ENCODE measurements at regions not wholly inside any gene's neighbourhood (a gene's known extent, or its start where the extent isn't known, plus 50 kb on each side); places are given as distances from the start of the nearest gene placed in this dataset.

DNA sequence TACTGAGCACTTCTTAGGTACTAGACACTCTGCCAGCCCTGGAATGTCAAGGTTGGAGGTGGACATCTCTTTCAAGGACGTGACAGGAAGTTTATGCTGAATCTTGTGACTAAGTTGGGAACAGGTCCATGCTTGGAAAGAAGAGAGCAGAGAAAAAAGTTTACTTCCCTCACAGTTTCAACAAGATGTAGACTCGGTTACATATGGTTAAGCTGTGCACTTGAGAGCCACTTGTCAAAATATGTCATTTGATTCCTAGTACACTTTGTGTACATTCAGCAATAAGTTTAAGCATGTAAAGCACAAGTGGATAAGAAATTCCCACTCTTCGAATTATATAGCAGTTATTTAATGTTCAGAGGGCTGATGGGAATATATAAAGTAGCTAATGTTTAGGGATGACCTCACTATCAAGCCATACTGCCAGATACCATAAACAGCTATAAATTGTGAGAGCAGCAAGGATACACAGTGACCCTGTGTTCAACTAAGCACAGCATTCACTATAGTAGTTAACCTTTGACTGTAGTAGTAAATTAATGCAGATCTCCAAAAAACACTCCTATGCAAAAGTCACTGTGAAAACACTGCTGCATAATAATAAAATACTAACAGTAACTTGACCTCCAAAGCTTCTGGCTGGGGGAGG lies 1944.6 kb upstream of the WWC1 start:
- DNase-seq, result no peak
- Histone ChIP-seq H2AFZ (ENCODE audit: insufficient read depth, low read depth, low read length, poor library complexity, severe bottlenecking) (no peak overlapping the region), H3K4me1 (ENCODE audit: control insufficient read depth in 1 of 2, insufficient read depth in 2 of 2, low read length in 2 of 2) (no peaks in the 10 kb centered on the region), H3K27ac (ENCODE audit: low read depth in 1 of 2, low read length in 2 of 2) (no peak overlapping the region), H3K9me3 (replicated peaks in 1 of 2; ENCODE audit: control insufficient read depth in 1 of 2, insufficient read depth in 1 of 2, low read length in 2 of 2) (peaks cover 0 to 8% of the 10 kb centered on the region in 2 donors), H3K36me3 (replicated peaks in 1 of 2; ENCODE audit: control insufficient read depth in 1 of 2, insufficient read depth in 2 of 2, low read length in 2 of 2) (no peaks in the 10 kb centered on the region), H3K9ac (ENCODE audit: insufficient read depth, low read length, poor library complexity, severe bottlenecking) (no peak overlapping the region), H3K79me2 (ENCODE audit: insufficient read depth, low read length) (no peaks in the 10 kb centered on the region), H3K4me2 (replicated peaks; ENCODE audit: extremely low read depth, low read length, poor library complexity, severe bottlenecking) (no peak overlapping the region), H3K27me3 (ENCODE audit: control insufficient read depth in 2 of 2, insufficient read depth in 2 of 2, low read length in 2 of 2) (no peaks in the 10 kb centered on the region), H3K4me3 (replicated peaks in 1 of 3; ENCODE audit: low read depth in 2 of 3, low read length in 3 of 3) (no peak overlapping the region), H4K20me1 (ENCODE audit: insufficient read depth, low read length) (no peaks in the 10 kb centered on the region)
- intact Hi-C loops (cut with micrococcal nuclease), result no loop called here
- no CpG with 5 or more reads among the region's 3 CpGs for WGBS (ENCODE audit: insufficient coverage)
- peaks cover 0 to 8% (median 2%) of the 10 kb centered on the region in 7 donors for H3K9me3 Mint-ChIP-seq
- H3K4me1 Mint-ChIP-seq, result no peaks in the 10 kb centered on the region
- no peaks in the 10 kb centered on the region for H3K36me3 Mint-ChIP-seq
- TF ChIP-seq, protein P1, sequence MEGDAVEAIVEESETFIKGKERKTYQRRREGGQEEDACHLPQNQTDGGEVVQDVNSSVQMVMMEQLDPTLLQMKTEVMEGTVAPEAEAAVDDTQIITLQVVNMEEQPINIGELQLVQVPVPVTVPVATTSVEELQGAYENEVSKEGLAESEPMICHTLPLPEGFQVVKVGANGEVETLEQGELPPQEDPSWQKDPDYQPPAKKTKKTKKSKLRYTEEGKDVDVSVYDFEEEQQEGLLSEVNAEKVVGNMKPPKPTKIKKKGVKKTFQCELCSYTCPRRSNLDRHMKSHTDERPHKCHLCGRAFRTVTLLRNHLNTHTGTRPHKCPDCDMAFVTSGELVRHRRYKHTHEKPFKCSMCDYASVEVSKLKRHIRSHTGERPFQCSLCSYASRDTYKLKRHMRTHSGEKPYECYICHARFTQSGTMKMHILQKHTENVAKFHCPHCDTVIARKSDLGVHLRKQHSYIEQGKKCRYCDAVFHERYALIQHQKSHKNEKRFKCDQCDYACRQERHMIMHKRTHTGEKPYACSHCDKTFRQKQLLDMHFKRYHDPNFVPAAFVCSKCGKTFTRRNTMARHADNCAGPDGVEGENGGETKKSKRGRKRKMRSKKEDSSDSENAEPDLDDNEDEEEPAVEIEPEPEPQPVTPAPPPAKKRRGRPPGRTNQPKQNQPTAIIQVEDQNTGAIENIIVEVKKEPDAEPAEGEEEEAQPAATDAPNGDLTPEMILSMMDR (IDR thresholded peaks at IDR 0.05), result no peak
- H3K27me3 Mint-ChIP-seq (ENCODE audit: low read depth in 3 of 3), result no peaks in the 10 kb centered on the region
- H3K4me3 Mint-ChIP-seq, result no peak overlapping the region
- H3K27ac Mint-ChIP-seq, result no peak overlapping the region

DNA sequence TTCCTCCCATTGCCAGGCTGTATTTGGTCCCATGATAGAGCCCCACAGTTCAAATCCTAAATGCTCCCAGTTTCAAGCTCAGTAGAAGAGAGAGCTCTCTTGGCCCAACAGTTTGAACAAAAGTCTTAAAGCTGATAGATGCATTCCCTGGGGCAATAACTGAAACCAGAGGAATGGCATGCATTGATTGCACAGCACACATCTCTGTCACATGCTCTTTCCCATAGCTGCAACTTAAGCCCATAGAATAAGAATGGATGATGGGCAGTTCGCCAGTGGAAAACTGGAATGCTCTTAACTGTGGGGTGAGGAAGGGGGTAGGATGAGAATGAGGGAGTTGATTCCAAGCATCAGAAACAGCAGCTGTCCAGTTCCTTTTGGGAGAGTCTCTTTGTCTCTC lies 1942.4 kb upstream of the WWC1 start:
- H3K4me1 ChIP-seq (ENCODE audit: control insufficient read depth in 1 of 2, insufficient read depth in 2 of 2, low read length in 2 of 2), result no peaks in the 10 kb centered on the region
- no peak overlapping the region for H3K4me2 ChIP-seq (replicated peaks; ENCODE audit: extremely low read depth, low read length, poor library complexity, severe bottlenecking)
- DNase-seq, result no peak
- H3K4me3 ChIP-seq (replicated peaks in 1 of 3; ENCODE audit: low read depth in 2 of 3, low read length in 3 of 3), result no peak overlapping the region
- no peaks in the 10 kb centered on the region for H3K27me3 ChIP-seq (ENCODE audit: control insufficient read depth in 2 of 2, insufficient read depth in 2 of 2, low read length in 2 of 2)
- H3K36me3 ChIP-seq (replicated peaks in 1 of 2; ENCODE audit: control insufficient read depth in 1 of 2, insufficient read depth in 2 of 2, low read length in 2 of 2), result no peaks in the 10 kb centered on the region
- Mint-ChIP-seq H3K27me3 (ENCODE audit: low read depth in 3 of 3) (no peaks in the 10 kb centered on the region), H3K27ac (no peak overlapping the region), H3K4me3 (no peak overlapping the region), H3K9me3 (peaks cover 0 to 4% (median 0%) of the 10 kb centered on the region in 7 donors), H3K4me1 (no peaks in the 10 kb centered on the region), H3K36me3 (no peaks in the 10 kb centered on the region)
- no CpG with 5 or more reads among the region's 1 CpG for WGBS (ENCODE audit: insufficient coverage)
- peaks cover 0 to 8% of the 10 kb centered on the region in 2 donors for H3K9me3 ChIP-seq (replicated peaks in 1 of 2; ENCODE audit: control insufficient read depth in 1 of 2, insufficient read depth in 1 of 2, low read length in 2 of 2)
- no peaks in the 10 kb centered on the region for H3K79me2 ChIP-seq (ENCODE audit: insufficient read depth, low read length)
- intact Hi-C loops (cut with micrococcal nuclease), result no loop called here
- no peak overlapping the region for H3K27ac ChIP-seq (ENCODE audit: low read depth in 1 of 2, low read length in 2 of 2)
- H3K9ac ChIP-seq (ENCODE audit: insufficient read depth, low read length, poor library complexity, severe bottlenecking), result no peak overlapping the region
- TF ChIP-seq, protein P1 (IDR thresholded peaks at IDR 0.05), result no peak
- H2AFZ ChIP-seq (ENCODE audit: insufficient read depth, low read depth, low read length, poor library complexity, severe bottlenecking), result no peak overlapping the region
- no peaks in the 10 kb centered on the region for H4K20me1 ChIP-seq (ENCODE audit: insufficient read depth, low read length)

Measured in CD14-positive monocyte (primary cell).